ENCODE measurements at regions not wholly inside any gene's neighbourhood (a gene's known extent, or its start where the extent isn't known, plus 50 kb on each side); places are given as distances from the start of the nearest gene placed in this dataset.
A peak's percentile ranks its signal among the peaks of the same experiment; 100 is the strongest.

GRCh38 chr12:13588574-13588973 lies 392.0 kb downstream of the EMP1 start:
- ATAC-seq: no peak
- ChIA-PET POLR2A (no interaction called here), CTCF (no interaction called here)
- H3K9me3 ChIP-seq: no peaks in the 10 kb centered on the region
- FAIRE-seq: peak; percentile 87
- no peak overlapping the region for H3K4me3 ChIP-seq
- TF ChIP-seq HEYL (CRISPR knock-in tag; IDR thresholded peaks at IDR 0.05) (no peak), FOXS1 (CRISPR knock-in tag; IDR thresholded peaks at IDR 0.05) (no peak), JUN (IDR thresholded peaks at IDR 0.05) (no peak), FOSL2 (IDR thresholded peaks at IDR 0.05) (no peak), FOSL2 (CRISPR knock-in tag; IDR thresholded peaks at IDR 0.05) (no peak), PHF8 (IDR thresholded peaks at IDR 0.05; ENCODE audit: borderline replicate concordance, low read depth) (no peak), CBX2 (IDR thresholded peaks at IDR 0.05; ENCODE audit: borderline replicate concordance, low read depth) (no peak), EP300 (IDR thresholded peaks at IDR 0.05) (no peak), ZSCAN20 (CRISPR knock-in tag; IDR thresholded peaks at IDR 0.05) (no peak), CTCF (IDR thresholded peaks at IDR 0.05) (no peak), ATOH8 (CRISPR knock-in tag; IDR thresholded peaks at IDR 0.05; ENCODE audit: low read depth) (no peak), HES2 (IDR thresholded peaks at IDR 0.05) (no peak), HMGXB4 (CRISPR knock-in tag; IDR thresholded peaks at IDR 0.05; ENCODE audit: borderline replicate concordance) (no peak), HDAC2 (IDR thresholded peaks at IDR 0.05) (no peak), E2F6 (IDR thresholded peaks at IDR 0.05; ENCODE audit: borderline replicate concordance, low read depth) (no peak), ESRRA (IDR thresholded peaks at IDR 0.05; ENCODE audit: borderline replicate concordance, low read length) (no peak), MAFK (IDR thresholded peaks at IDR 0.05; ENCODE audit: partially characterized antibody) (no peak)
- no peak overlapping the region for H3K4me2 ChIP-seq
- H3K27ac ChIP-seq: no peak overlapping the region
- whole genome bisulfite sequencing (ENCODE audit: missing lambda C conversion rate): 57% methylated on average over 4 of the region's 4 CpGs
- no peaks in the 10 kb centered on the region for H3K4me1 ChIP-seq
- no peak for DNase-seq (ENCODE audit: low read depth in 1 of 2, low spot score in 1 of 2)

- no peak for ATAC-seq
- WGBS (ENCODE audit: missing lambda C conversion rate): 46% methylated on average over 5 of the region's 5 CpGs
- CTCF ChIA-PET: interaction anchor here (0.6 kb wide), 1 partner anchor 317 kb away, joined by 3 read pairs; no protein-coding TSS in a partner anchor
- DNase-seq (ENCODE audit: low read depth in 1 of 2, low spot score in 1 of 2): no peak
- H3K4me1 ChIP-seq: no peaks in the 10 kb centered on the region
- TF ChIP-seq ZNF302 (CRISPR knock-in tag; IDR thresholded peaks at IDR 0.05) (no peak), BCL3 (IDR thresholded peaks at IDR 0.05) (no peak), ZC3H11A (IDR thresholded peaks at IDR 0.05) (no peak), HES2 (IDR thresholded peaks at IDR 0.05) (no peak), ELK1 (IDR thresholded peaks at IDR 0.05; ENCODE audit: low read depth, low read length) (no peak), SREBF2 (IDR thresholded peaks at IDR 0.05) (no peak), FOSL2 (IDR thresholded peaks at IDR 0.05) (no peak), FOSL2 (CRISPR knock-in tag; IDR thresholded peaks at IDR 0.05) (no peak), REST (IDR thresholded peaks at IDR 0.05) (no peak), CBX8 (IDR thresholded peaks at IDR 0.05) (no peak)
- H3K4me3 ChIP-seq: no peak overlapping the region
- H3K27ac ChIP-seq: no peak overlapping the region
- H3K9me3 ChIP-seq: no peaks in the 10 kb centered on the region
- POLR2A ChIA-PET: no interaction called here
- FAIRE-seq: no peak
- H3K4me2 ChIP-seq: no peak overlapping the region
These were observed 391.3 kb downstream of the EMP1 start for GRCh38 chr12:13587721-13588390.

Data from A549 (cell line).